ENCODE measurements at regions not wholly inside any gene's neighbourhood (a gene's known extent, or its start where the extent isn't known, plus 50 kb on each side); places are given as distances from the start of the nearest gene placed in this dataset.

DNA sequence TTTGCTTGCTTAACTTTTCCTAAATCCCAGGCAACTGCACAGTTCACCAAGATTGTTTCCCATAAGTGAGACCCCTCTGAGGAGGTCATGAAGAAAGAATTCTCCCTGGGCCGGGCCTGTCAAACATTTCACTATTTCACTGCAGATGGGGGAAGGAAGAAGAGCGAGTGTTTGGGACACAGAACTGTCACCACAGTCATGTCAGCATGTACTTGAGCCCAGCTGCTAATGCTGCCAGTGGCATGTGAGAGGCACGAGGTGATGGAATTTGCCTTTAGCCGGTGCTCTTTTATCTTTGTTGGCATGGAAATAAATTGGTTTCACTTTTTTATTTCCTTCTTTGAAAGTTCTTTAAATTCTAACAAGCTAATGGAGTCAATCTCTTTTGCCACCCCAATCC lies 277.9 kb upstream of the GADL1 start:
- Histone ChIP-seq H3K4me3 (no peak overlapping the region), H3K27ac (no peak overlapping the region), H3K9me3 (no peaks in the 10 kb centered on the region), H3K4me1 (replicated peaks) (no peaks in the 10 kb centered on the region), H3K27me3 (replicated peaks; ENCODE audit: insufficient read depth) (no peaks in the 10 kb centered on the region), H3K36me3 (no peaks in the 10 kb centered on the region)
- TF ChIP-seq, protein P1, sequence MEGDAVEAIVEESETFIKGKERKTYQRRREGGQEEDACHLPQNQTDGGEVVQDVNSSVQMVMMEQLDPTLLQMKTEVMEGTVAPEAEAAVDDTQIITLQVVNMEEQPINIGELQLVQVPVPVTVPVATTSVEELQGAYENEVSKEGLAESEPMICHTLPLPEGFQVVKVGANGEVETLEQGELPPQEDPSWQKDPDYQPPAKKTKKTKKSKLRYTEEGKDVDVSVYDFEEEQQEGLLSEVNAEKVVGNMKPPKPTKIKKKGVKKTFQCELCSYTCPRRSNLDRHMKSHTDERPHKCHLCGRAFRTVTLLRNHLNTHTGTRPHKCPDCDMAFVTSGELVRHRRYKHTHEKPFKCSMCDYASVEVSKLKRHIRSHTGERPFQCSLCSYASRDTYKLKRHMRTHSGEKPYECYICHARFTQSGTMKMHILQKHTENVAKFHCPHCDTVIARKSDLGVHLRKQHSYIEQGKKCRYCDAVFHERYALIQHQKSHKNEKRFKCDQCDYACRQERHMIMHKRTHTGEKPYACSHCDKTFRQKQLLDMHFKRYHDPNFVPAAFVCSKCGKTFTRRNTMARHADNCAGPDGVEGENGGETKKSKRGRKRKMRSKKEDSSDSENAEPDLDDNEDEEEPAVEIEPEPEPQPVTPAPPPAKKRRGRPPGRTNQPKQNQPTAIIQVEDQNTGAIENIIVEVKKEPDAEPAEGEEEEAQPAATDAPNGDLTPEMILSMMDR (IDR thresholded peaks at IDR 0.05), result no peak
- no peak for TF ChIP-seq POLR2AphosphoS5 (IDR thresholded peaks at IDR 0.05)
- TF ChIP-seq POLR2A (IDR thresholded peaks at IDR 0.05), result no peak
- DNase-seq (ENCODE audit: low spot score), result no peak
- 55% methylated on average over 4 of the region's 4 CpGs for WGBS
- intact Hi-C loops (cut with DNase I), result no loop called here

DNA sequence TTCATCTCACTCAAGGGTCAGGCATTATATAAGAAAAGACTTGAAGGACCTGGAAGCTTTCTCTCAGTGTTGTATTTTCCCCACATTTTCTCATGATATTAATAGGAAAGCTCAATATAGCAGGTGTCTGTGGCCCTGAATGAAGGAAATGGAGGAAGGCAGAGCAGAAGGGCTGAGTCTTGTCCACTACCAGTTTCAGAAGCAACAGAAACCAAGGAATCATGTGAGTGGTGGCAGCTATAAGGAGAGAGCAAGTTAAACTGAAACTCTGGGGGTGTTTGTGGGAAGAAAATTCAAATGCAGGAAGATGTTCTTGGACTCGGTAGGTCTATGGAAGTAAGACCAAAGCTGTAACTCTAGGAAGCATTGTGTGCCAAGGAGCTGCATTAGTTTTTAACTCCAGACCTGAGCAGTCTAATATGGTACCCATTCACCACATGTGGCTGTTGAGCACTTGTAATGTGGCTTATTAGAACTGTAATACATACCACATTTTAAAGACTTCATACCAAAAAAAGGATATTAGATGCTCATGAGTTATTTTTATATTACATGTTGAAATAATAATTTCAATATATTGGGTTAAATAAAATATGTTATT lies 278.8 kb upstream of the GADL1 start:
- intact Hi-C loops (cut with DNase I), result no loop called here
- Histone ChIP-seq H3K27me3 (replicated peaks; ENCODE audit: insufficient read depth) (no peaks in the 10 kb centered on the region), H3K4me1 (replicated peaks) (no peaks in the 10 kb centered on the region), H3K4me3 (no peak overlapping the region), H3K9me3 (no peaks in the 10 kb centered on the region), H3K36me3 (no peaks in the 10 kb centered on the region), H3K27ac (no peak overlapping the region)
- TF ChIP-seq POLR2A (IDR thresholded peaks at IDR 0.05), result no peak
- TF ChIP-seq, protein P1 (IDR thresholded peaks at IDR 0.05), result no peak
- TF ChIP-seq POLR2AphosphoS5 (IDR thresholded peaks at IDR 0.05), result no peak
- WGBS, result 100% methylated on average over 1 of the region's 1 CpG
- DNase-seq (ENCODE audit: low spot score), result no peak

DNA sequence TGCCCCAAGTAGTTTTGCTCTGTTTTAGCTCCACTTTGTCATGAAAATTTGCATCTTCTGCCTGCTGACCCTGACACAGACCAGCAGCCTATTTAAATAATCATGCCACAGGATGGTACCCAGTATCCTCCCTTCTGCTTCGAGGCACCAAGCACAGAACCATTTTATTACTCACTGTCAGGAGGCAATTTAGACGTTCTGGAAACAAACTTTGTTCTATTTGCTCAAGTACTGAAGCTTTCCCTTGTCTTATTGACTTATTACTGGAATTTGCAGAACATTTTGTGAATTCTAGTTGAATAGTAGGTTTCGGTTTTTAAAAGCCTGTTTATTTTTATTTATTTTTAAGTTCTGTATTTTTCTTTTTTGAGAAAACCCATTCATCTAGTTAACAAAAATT lies 279.6 kb upstream of the GADL1 start:
- TF ChIP-seq POLR2A (IDR thresholded peaks at IDR 0.05), result no peak
- no peak for TF ChIP-seq POLR2AphosphoS5 (IDR thresholded peaks at IDR 0.05)
- TF ChIP-seq, protein P1 (IDR thresholded peaks at IDR 0.05), result no peak
- intact Hi-C loops (cut with DNase I), result no loop called here
- H3K27me3 ChIP-seq (replicated peaks; ENCODE audit: insufficient read depth), result no peaks in the 10 kb centered on the region
- H3K27ac ChIP-seq, result no peak overlapping the region
- no peaks in the 10 kb centered on the region for H3K36me3 ChIP-seq
- no peak for DNase-seq (ENCODE audit: low spot score)
- WGBS, result 43% methylated on average over 3 of the region's 3 CpGs
- no peaks in the 10 kb centered on the region for H3K9me3 ChIP-seq
- no peak overlapping the region for H3K4me3 ChIP-seq
- H3K4me1 ChIP-seq (replicated peaks), result no peaks in the 10 kb centered on the region

DNA sequence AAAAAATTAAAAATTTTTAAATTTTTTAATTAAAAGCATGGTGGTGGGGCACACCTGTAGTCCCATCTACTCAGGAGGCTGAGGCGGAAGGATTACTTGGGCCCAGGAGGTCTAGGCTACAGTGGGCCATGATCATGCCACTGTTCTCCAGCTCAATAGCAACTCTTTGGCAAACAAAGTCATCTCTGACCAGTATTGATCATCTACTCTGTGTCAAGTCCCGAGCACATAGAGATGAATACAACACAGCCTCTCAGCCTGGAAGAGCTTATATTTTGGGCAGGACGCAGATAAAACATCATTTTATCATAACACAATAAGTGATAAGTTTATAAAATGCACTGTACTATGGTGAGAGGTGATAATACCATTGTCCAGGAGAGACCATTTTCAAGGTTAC lies 281.6 kb upstream of the GADL1 start:
- TF ChIP-seq, protein P1 (IDR thresholded peaks at IDR 0.05), result no peak
- no peak for TF ChIP-seq POLR2AphosphoS5 (IDR thresholded peaks at IDR 0.05)
- TF ChIP-seq POLR2A (IDR thresholded peaks at IDR 0.05), result no peak
- Histone ChIP-seq H3K27ac (no peak overlapping the region), H3K4me1 (replicated peaks) (no peaks in the 10 kb centered on the region), H3K36me3 (no peaks in the 10 kb centered on the region), H3K9me3 (no peaks in the 10 kb centered on the region), H3K27me3 (replicated peaks; ENCODE audit: insufficient read depth) (no peaks in the 10 kb centered on the region), H3K4me3 (no peak overlapping the region)
- intact Hi-C loops (cut with DNase I), result no loop called here
- DNase-seq (ENCODE audit: low spot score), result no peak
- 97% methylated on average over 3 of the region's 3 CpGs for WGBS

DNA sequence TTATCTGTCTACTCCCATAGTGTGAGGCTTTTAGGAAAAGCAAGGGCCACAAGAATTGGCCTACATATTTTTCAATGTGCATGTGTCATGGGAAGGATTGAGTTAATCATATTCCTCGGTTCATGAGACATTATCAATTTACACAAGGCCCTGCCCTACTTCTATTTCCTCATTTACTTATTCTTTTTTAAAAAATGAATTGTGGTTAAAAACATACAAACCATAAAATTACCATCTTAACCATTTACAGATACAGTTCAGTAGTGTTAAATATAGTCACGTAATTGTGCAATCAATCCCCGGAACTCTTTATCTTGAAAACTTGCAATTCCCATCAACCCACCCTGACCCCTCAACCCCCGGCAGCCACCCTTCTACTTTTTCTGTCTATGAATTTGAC lies 284.0 kb upstream of the GADL1 start:
- Histone ChIP-seq H3K9me3 (no peaks in the 10 kb centered on the region), H3K4me1 (replicated peaks) (no peaks in the 10 kb centered on the region), H3K27me3 (replicated peaks; ENCODE audit: insufficient read depth) (no peaks in the 10 kb centered on the region), H3K4me3 (no peak overlapping the region), H3K27ac (no peak overlapping the region), H3K36me3 (no peaks in the 10 kb centered on the region)
- DNase-seq (ENCODE audit: low spot score), result no peak
- no peak for TF ChIP-seq POLR2A (IDR thresholded peaks at IDR 0.05)
- TF ChIP-seq, protein P1 (IDR thresholded peaks at IDR 0.05), result no peak
- no peak for TF ChIP-seq POLR2AphosphoS5 (IDR thresholded peaks at IDR 0.05)
- intact Hi-C loops (cut with DNase I), result no loop called here
- WGBS, result 72% methylated on average over 4 of the region's 4 CpGs

Measured in prostate gland (tissue), 2 donors.